Endodermal cell (in vitro differentiated cells): ENCODE measurements at regions not wholly inside any gene's neighbourhood (a gene's known extent, or its start where the extent isn't known, plus 50 kb on each side); places are given as distances from the start of the nearest gene placed in this dataset.

Experiments
- DNase-seq: peaks from one replicate; pipeline ENCODE4 v3.0.0-alpha.2; 2017
- H3K27ac ChIP-seq: 2 replicates; pipeline ENCODE4 v1.5.1; 2013; ENCODE audit warnings: mild to moderate bottlenecking, low read depth, low read length, moderate library complexity
- H3K27me3 ChIP-seq: 2 replicates; pipeline ENCODE4 v1.6.1; 2013; ENCODE audit warnings: mild to moderate bottlenecking, low read length, moderate library complexity; ENCODE audit not compliant: insufficient read depth, control insufficient read depth, poor library complexity, severe bottlenecking
- H3K36me3 ChIP-seq: 2 replicates; pipeline ENCODE4 v1.7.0; 2013; ENCODE audit warnings: mild to moderate bottlenecking, low read length, moderate library complexity; ENCODE audit not compliant: control insufficient read depth, insufficient read depth
- H3K4me1 ChIP-seq: one replicate; pipeline ENCODE4 v1.7.0; 2013; ENCODE audit warnings: low read length; ENCODE audit not compliant: control insufficient read depth, insufficient read depth
- H3K4me3 ChIP-seq: 2 replicates; pipeline ENCODE4 v1.5.1; 2013; ENCODE audit warnings: mild to moderate bottlenecking, low read length, moderate library complexity
- H3K9ac ChIP-seq: 2 replicates; pipeline ENCODE4 v1.6.1; 2013; ENCODE audit warnings: mild to moderate bottlenecking, low read length, moderate library complexity; ENCODE audit not compliant: poor library complexity, severe bottlenecking; ENCODE audit errors: extremely low read depth
- H3K9me3 ChIP-seq: 2 replicates; pipeline ENCODE4 v1.6.1; 2013; ENCODE audit warnings: mild to moderate bottlenecking, low read length, moderate library complexity; ENCODE audit not compliant: control insufficient read depth
- H3K27ac Mint-ChIP-seq: 2 replicates; pipeline ENCODE4 v1.8.0; 2020; ENCODE audit warnings: mixed read lengths
- H3K27me3 Mint-ChIP-seq: 2 replicates; pipeline ENCODE4 v1.8.0; 2021; ENCODE audit warnings: mild to moderate bottlenecking, mixed read lengths; ENCODE audit not compliant: insufficient read depth
- H3K36me3 Mint-ChIP-seq: 2 replicates; pipeline ENCODE4 v1.8.0; 2020; ENCODE audit warnings: low read depth, mixed read lengths
- H3K4me1 Mint-ChIP-seq: 2 replicates; pipeline ENCODE4 v1.8.0; 2020; ENCODE audit warnings: mixed read lengths
- H3K4me3 Mint-ChIP-seq: 2 replicates; pipeline ENCODE4 v1.8.0; 2020; ENCODE audit warnings: mild to moderate bottlenecking, moderate library complexity, mixed read lengths
- H3K9me3 Mint-ChIP-seq: 2 replicates; pipeline ENCODE4 v1.8.0; 2020; ENCODE audit warnings: mild to moderate bottlenecking, mixed read lengths
- WGBS, 2 experiments: methylation state at CpG; one replicate each; pipeline versions ENCODE4 v1.1.5 to v1.1.7; 2013; ENCODE audit warnings: missing lambda C conversion rate in 2 of 2, mixed read lengths in 1 of 2; ENCODE audit not compliant: insufficient coverage in 1 of 2, insufficient read length in 1 of 2; 5-methylcytosine and 5-hydroxymethylcytosine counted together
- TF ChIP-seq, protein P1 (sequence below): fragments of 200-600 bp; sonication (generic); conservative IDR thresholded peaks from 2 replicates; pipeline ENCODE4 v1.5.0; 2021; ENCODE audit warnings: antibody characterized with exemption, mild to moderate bottlenecking

DNA sequence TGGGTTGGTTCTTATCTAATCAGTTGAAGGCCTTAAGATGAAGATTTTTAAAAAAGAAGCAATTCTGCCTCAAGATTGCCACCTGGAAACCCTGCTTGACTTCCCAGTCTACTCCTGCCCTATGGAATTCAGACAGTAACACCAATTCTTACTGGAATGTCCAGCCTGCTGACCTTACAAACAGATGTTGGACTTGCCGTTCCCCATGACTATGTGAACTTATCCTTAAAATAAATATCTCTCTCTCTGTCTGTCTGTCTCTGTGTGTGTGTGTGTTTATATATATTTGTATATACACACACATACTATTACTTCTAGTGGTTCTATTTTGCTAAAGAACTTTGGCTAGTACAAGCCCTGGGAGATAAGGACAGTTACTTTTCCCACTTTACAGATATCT lies 675.3 kb downstream of the SLC4A3 start:
- DNase-seq = no peak
- TF ChIP-seq, protein P1, sequence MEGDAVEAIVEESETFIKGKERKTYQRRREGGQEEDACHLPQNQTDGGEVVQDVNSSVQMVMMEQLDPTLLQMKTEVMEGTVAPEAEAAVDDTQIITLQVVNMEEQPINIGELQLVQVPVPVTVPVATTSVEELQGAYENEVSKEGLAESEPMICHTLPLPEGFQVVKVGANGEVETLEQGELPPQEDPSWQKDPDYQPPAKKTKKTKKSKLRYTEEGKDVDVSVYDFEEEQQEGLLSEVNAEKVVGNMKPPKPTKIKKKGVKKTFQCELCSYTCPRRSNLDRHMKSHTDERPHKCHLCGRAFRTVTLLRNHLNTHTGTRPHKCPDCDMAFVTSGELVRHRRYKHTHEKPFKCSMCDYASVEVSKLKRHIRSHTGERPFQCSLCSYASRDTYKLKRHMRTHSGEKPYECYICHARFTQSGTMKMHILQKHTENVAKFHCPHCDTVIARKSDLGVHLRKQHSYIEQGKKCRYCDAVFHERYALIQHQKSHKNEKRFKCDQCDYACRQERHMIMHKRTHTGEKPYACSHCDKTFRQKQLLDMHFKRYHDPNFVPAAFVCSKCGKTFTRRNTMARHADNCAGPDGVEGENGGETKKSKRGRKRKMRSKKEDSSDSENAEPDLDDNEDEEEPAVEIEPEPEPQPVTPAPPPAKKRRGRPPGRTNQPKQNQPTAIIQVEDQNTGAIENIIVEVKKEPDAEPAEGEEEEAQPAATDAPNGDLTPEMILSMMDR = no peak
- no peaks in the 10 kb centered on the region for H3K36me3 Mint-ChIP-seq
- WGBS, 2 experiments = 100% methylated on average over 1 of the region's 1 CpG; no CpG with 5 or more reads in 1 of the 2 experiments
- H3K9me3 Mint-ChIP-seq = no peaks in the 10 kb centered on the region
- Histone ChIP-seq H3K9me3 (no peaks in the 10 kb centered on the region), H3K4me3 (no peak overlapping the region), H3K27ac (no peak overlapping the region), H3K36me3 (no peaks in the 10 kb centered on the region), H3K27me3 (no peaks in the 10 kb centered on the region), H3K9ac (no peak overlapping the region), H3K4me1 (no peaks in the 10 kb centered on the region)
- no peak overlapping the region for H3K27ac Mint-ChIP-seq
- H3K27me3 Mint-ChIP-seq = no peaks in the 10 kb centered on the region
- H3K4me3 Mint-ChIP-seq = no peak overlapping the region
- H3K4me1 Mint-ChIP-seq = peaks cover 9% of the 10 kb centered on the region

DNA sequence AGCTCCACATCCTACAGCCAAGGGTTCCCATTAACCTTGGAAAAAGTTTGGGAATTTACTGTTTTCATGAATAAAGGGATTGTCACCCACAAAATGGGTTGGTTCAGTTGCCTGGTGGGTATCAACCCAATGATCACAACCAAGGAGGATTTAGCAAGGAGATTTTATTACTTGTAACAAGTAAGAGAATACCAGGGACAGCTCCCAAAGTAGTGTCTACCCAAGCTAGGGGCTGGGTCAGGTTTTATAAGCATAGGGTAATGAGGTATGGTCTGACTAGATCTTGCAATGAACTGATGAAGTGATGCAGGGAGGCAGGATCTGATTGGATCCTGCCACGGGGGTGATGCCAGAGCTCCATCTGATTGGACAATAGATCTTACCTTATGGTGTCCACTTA lies 681.8 kb downstream of the SLC4A3 start:
- no peaks in the 10 kb centered on the region for H3K27me3 ChIP-seq
- no peak overlapping the region for H3K9ac ChIP-seq
- H3K27me3 Mint-ChIP-seq = no peaks in the 10 kb centered on the region
- no peaks in the 10 kb centered on the region for H3K36me3 Mint-ChIP-seq
- H3K4me1 Mint-ChIP-seq = no peaks in the 10 kb centered on the region
- H3K4me3 Mint-ChIP-seq = no peak overlapping the region
- no peak overlapping the region for H3K4me3 ChIP-seq
- H3K4me1 ChIP-seq = no peaks in the 10 kb centered on the region
- TF ChIP-seq, protein P1 = no peak
- H3K9me3 ChIP-seq = no peaks in the 10 kb centered on the region
- no peaks in the 10 kb centered on the region for H3K36me3 ChIP-seq
- no peaks in the 10 kb centered on the region for H3K9me3 Mint-ChIP-seq
- no peak overlapping the region for H3K27ac ChIP-seq
- no peak overlapping the region for H3K27ac Mint-ChIP-seq
- DNase-seq = no peak
- 86% methylated on average over 1 of the region's 1 CpG; no CpG with 5 or more reads in 1 of the 2 experiments for WGBS, 2 experiments

DNA sequence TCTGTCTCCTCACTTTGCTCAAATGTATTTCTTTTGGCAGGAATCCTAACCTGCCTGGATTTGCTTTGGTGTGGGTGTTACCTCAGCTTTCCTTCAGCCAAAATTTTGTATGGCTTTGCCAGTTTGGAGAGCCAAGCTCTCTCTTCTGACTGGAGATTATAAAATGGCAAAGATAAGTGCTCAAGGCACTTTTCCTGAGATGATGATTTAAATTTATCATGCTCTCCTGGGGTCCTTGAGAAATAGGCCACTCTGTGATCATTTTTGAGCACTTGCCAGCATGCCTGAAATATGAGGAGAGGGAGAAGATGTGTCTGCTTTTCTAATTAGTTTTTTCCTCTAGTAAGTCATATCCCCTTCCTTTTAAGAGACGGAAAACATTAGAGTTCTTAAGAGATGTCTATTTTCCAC lies 683.0 kb downstream of the SLC4A3 start:
- H3K9me3 ChIP-seq = no peaks in the 10 kb centered on the region
- H3K4me1 ChIP-seq = no peaks in the 10 kb centered on the region
- no peak overlapping the region for H3K27ac ChIP-seq
- H3K4me3 ChIP-seq = no peak overlapping the region
- Mint-ChIP-seq H3K27me3 (no peaks in the 10 kb centered on the region), H3K36me3 (no peaks in the 10 kb centered on the region), H3K9me3 (no peaks in the 10 kb centered on the region), H3K4me3 (no peak overlapping the region), H3K4me1 (no peaks in the 10 kb centered on the region), H3K27ac (no peak overlapping the region)
- TF ChIP-seq, protein P1 = no peak
- H3K9ac ChIP-seq = no peak overlapping the region
- no peak for DNase-seq
- no peaks in the 10 kb centered on the region for H3K27me3 ChIP-seq
- no peaks in the 10 kb centered on the region for H3K36me3 ChIP-seq
- WGBS, 2 experiments = 88% methylated on average over 1 of the region's 1 CpG; no CpG with 5 or more reads in 1 of the 2 experiments
